Tibial nerve (tissue), 3 donors: ENCODE measurements at regions not wholly inside any gene's neighbourhood (a gene's known extent, or its start where the extent isn't known, plus 50 kb on each side); places are given as distances from the start of the nearest gene placed in this dataset.

Experiments
- POLR2A ChIP-seq, 2 donors: fragments of 450-650 bp; IDR thresholded peaks; one replicate each; pipeline ENCODE4 v1.6.1; 2017; ENCODE audit warnings: antibody characterized with exemption in 2 of 2, mild to moderate bottlenecking in 2 of 2, moderate library complexity in 2 of 2
- TF ChIP-seq, protein P1 (sequence below), 5 experiments: fragments of 200-600 bp in 3 of 5; fragments of 450-650 bp in 2 of 5; sonication (generic) in 3 of 5; IDR thresholded peaks; one replicate each; pipeline ENCODE4 v1.5.1; 2016 to 2019; ENCODE audit warnings: antibody characterized with exemption in 5 of 5, mild to moderate bottlenecking in 3 of 5, moderate library complexity in 2 of 5

DNA sequence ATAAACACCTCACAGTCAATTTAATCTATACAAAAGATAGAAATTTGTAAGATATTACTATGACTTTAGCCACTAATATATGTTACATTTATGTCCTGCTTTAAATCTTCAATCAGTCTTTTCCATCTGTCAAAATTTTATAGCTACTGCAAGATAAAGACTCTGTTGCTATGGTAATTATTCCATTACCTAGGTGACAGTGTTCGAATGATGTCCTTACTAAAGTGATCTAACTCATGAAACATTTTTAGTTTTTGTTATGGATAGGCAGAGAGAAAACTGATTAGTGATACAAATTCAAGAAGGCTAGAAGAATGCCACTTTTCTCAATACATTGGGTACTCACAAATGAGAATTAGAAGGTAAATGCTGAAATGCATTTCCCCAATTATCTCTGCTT, 359.9 kb upstream of the FSHR start:
- TF ChIP-seq, protein P1, sequence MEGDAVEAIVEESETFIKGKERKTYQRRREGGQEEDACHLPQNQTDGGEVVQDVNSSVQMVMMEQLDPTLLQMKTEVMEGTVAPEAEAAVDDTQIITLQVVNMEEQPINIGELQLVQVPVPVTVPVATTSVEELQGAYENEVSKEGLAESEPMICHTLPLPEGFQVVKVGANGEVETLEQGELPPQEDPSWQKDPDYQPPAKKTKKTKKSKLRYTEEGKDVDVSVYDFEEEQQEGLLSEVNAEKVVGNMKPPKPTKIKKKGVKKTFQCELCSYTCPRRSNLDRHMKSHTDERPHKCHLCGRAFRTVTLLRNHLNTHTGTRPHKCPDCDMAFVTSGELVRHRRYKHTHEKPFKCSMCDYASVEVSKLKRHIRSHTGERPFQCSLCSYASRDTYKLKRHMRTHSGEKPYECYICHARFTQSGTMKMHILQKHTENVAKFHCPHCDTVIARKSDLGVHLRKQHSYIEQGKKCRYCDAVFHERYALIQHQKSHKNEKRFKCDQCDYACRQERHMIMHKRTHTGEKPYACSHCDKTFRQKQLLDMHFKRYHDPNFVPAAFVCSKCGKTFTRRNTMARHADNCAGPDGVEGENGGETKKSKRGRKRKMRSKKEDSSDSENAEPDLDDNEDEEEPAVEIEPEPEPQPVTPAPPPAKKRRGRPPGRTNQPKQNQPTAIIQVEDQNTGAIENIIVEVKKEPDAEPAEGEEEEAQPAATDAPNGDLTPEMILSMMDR (IDR thresholded peaks at IDR 0.05), result no peak
- TF ChIP-seq POLR2A (IDR thresholded peaks at IDR 0.05), result no peak
